Upper lobe of left lung (tissue), 4 donors: ENCODE measurements at regions not wholly inside any gene's neighbourhood (a gene's known extent, or its start where the extent isn't known, plus 50 kb on each side); places are given as distances from the start of the nearest gene placed in this dataset.

ENCODE experiments used
- POLR2A ChIP-seq, 4 donors: fragments of 450-650 bp; IDR thresholded peaks; one replicate each; pipeline ENCODE4 v1.5.1; 2016 to 2017; ENCODE audit warnings: antibody characterized with exemption in 4 of 4, mild to moderate bottlenecking in 2 of 4
- POLR2AphosphoS5 ChIP-seq, 2 donors: sonication (generic); formaldehyde crosslinking; IDR thresholded peaks; one replicate each; pipeline ENCODE4 v1.5.1; 2017; ENCODE audit warnings: antibody characterized with exemption in 2 of 2
- TF ChIP-seq, protein P1 (sequence below), 6 experiments: fragments of 450-650 bp in 4 of 6; fragments of 200-600 bp in 2 of 6; sonication (generic) in 2 of 6; IDR thresholded peaks; one replicate each; pipeline ENCODE4 v1.5.1; 2016 to 2019; ENCODE audit warnings: antibody characterized with exemption in 6 of 6

DNA sequence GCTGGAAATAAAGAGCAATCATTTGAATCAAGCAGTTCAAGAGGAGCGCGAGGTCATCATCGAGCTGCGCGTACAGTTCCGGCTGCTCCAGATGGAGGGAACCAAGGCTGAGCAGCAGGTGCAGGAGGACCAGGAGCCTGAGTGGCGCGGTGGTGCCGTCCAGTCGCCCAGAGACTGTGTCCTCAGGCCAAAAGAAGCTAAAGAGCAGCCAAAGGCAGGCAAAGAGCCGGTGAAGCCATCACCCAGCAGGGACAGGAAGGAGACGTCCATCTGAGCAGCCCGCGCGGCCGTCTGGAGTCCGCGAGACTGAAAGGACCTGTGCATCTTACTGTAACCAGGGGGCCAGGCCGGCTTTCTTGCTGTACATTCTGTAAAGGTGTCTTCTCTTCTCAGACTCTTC, 277.2 kb upstream of the TTC14 start:
- TF ChIP-seq, protein P1, sequence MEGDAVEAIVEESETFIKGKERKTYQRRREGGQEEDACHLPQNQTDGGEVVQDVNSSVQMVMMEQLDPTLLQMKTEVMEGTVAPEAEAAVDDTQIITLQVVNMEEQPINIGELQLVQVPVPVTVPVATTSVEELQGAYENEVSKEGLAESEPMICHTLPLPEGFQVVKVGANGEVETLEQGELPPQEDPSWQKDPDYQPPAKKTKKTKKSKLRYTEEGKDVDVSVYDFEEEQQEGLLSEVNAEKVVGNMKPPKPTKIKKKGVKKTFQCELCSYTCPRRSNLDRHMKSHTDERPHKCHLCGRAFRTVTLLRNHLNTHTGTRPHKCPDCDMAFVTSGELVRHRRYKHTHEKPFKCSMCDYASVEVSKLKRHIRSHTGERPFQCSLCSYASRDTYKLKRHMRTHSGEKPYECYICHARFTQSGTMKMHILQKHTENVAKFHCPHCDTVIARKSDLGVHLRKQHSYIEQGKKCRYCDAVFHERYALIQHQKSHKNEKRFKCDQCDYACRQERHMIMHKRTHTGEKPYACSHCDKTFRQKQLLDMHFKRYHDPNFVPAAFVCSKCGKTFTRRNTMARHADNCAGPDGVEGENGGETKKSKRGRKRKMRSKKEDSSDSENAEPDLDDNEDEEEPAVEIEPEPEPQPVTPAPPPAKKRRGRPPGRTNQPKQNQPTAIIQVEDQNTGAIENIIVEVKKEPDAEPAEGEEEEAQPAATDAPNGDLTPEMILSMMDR (IDR thresholded peaks at IDR 0.05): no peak
- no peak for TF ChIP-seq POLR2AphosphoS5 (IDR thresholded peaks at IDR 0.05)
- no peak for TF ChIP-seq POLR2A (IDR thresholded peaks at IDR 0.05)
